Memory B cell (primary cell): ENCODE measurements at regions not wholly inside any gene's neighbourhood (a gene's known extent, or its start where the extent isn't known, plus 50 kb on each side); places are given as distances from the start of the nearest gene placed in this dataset.
"Not testable (repeated sequence)": the region's sequence is repeated elsewhere in the genome, so short reads cannot be mapped to it uniquely, and the experiment has no call there.

Experiments used
- ATAC-seq: fragments of 150-1000 bp; cut with Tn5 transposase; 2 replicates; pipeline ENCODE4 v1.10.0; 2021; ENCODE audit warnings: low read depth, mild to moderate bottlenecking, moderate library complexity
- DNase-seq, 2 donors: peaks; one replicate each; pipeline ENCODE4 v3.0.0; 2022; ENCODE audit warnings: low spot score in 2 of 2
- H3K27ac Mint-ChIP-seq: one replicate; pipeline ENCODE4 v1.8.0; 2022; ENCODE audit warnings: mild to moderate bottlenecking, moderate library complexity, mixed read lengths
- H3K27me3 Mint-ChIP-seq: one replicate; pipeline ENCODE4 v1.8.0; 2022; ENCODE audit warnings: mixed read lengths
- H3K36me3 Mint-ChIP-seq: one replicate; pipeline ENCODE4 v1.8.0; 2022; ENCODE audit warnings: mild to moderate bottlenecking, mixed read lengths
- H3K4me1 Mint-ChIP-seq: one replicate; pipeline ENCODE4 v1.8.0; 2022; ENCODE audit warnings: mixed read lengths
- H3K4me3 Mint-ChIP-seq: one replicate; pipeline ENCODE4 v1.8.0; 2022; ENCODE audit warnings: mild to moderate bottlenecking, moderate library complexity, mixed read lengths
- H3K9me3 Mint-ChIP-seq: one replicate; pipeline ENCODE4 v1.8.0; 2022; ENCODE audit warnings: mixed read lengths

- ATAC-seq, result no peak
These were observed 427.1 kb downstream of the PRELID2 start for GRCh38 chr5:145408048-145408341.

GRCh38 chr5:145407300-145408047 is 427.7 kb downstream of the PRELID2 start:
- H3K27me3 Mint-ChIP-seq, result no peaks in the 10 kb centered on the region
- no peaks in the 10 kb centered on the region for H3K4me1 Mint-ChIP-seq
- no peak overlapping the region for H3K4me3 Mint-ChIP-seq
- no peak overlapping the region for H3K27ac Mint-ChIP-seq
- DNase-seq, result no peak
- ATAC-seq, result no peak
- no peaks in the 10 kb centered on the region for H3K36me3 Mint-ChIP-seq
- H3K9me3 Mint-ChIP-seq, result peaks cover 15% of the 10 kb centered on the region

More at GRCh38 chr5:145408048-145408341, 427.1 kb downstream of the PRELID2 start:
- no peaks in the 10 kb centered on the region for H3K36me3 Mint-ChIP-seq
- no peak for DNase-seq
- no peak overlapping the region for H3K27ac Mint-ChIP-seq
- peaks cover 17% of the 10 kb centered on the region for H3K9me3 Mint-ChIP-seq
- no peaks in the 10 kb centered on the region for H3K4me1 Mint-ChIP-seq
- no peaks in the 10 kb centered on the region for H3K27me3 Mint-ChIP-seq
- no peak overlapping the region for H3K4me3 Mint-ChIP-seq

- no peak for DNase-seq
- H3K9me3 Mint-ChIP-seq, result peaks cover 10% of the 10 kb centered on the region
- no peaks in the 10 kb centered on the region for H3K4me1 Mint-ChIP-seq
- H3K27ac Mint-ChIP-seq, result no peak overlapping the region
- H3K27me3 Mint-ChIP-seq, result no peaks in the 10 kb centered on the region
- no peak overlapping the region for H3K4me3 Mint-ChIP-seq
- ATAC-seq, result no peak
- no peaks in the 10 kb centered on the region for H3K36me3 Mint-ChIP-seq
These were observed 431.1 kb downstream of the PRELID2 start for GRCh38 chr5:145403992-145404391.

- Mint-ChIP-seq H3K4me3 (no peak overlapping the region), H3K27ac (no peak overlapping the region), H3K36me3 (no peaks in the 10 kb centered on the region), H3K9me3 (peaks cover 10% of the 10 kb centered on the region), H3K4me1 (no peaks in the 10 kb centered on the region), H3K27me3 (no peaks in the 10 kb centered on the region)
- DNase-seq (no peak), ATAC-seq (no peak)
These were observed 438.3 kb downstream of the PRELID2 start for GRCh38 chr5:145396888-145397287.

GRCh38 chr5:145395151-145395550 is 440.0 kb downstream of the PRELID2 start:
- not testable (repeated sequence) for H3K4me1 Mint-ChIP-seq, H3K27ac Mint-ChIP-seq, ATAC-seq, DNase-seq, H3K9me3 Mint-ChIP-seq, H3K4me3 Mint-ChIP-seq, H3K36me3 Mint-ChIP-seq, H3K27me3 Mint-ChIP-seq

GRCh38 chr5:145393426-145393825 is 441.7 kb downstream of the PRELID2 start:
- Mint-ChIP-seq H3K27ac (no peak overlapping the region), H3K27me3 (no peaks in the 10 kb centered on the region), H3K36me3 (no peaks in the 10 kb centered on the region), H3K4me1 (no peaks in the 10 kb centered on the region), H3K9me3 (peaks cover 9% of the 10 kb centered on the region), H3K4me3 (no peak overlapping the region)
- no peak for DNase-seq
- no peak for ATAC-seq

GRCh38 chr5:145389047-145389446 is 446.1 kb downstream of the PRELID2 start:
- Mint-ChIP-seq H3K4me3 (no peak overlapping the region), H3K27ac (no peak overlapping the region), H3K27me3 (no peaks in the 10 kb centered on the region), H3K4me1 (no peaks in the 10 kb centered on the region), H3K36me3 (no peaks in the 10 kb centered on the region), H3K9me3 (peaks cover 4% of the 10 kb centered on the region)
- ATAC-seq, result no peak
- DNase-seq, result no peak

GRCh38 chr5:145385276-145385675 is 449.9 kb downstream of the PRELID2 start:
- Mint-ChIP-seq H3K4me1 (no peaks in the 10 kb centered on the region), H3K4me3 (no peak overlapping the region), H3K27ac (no peak overlapping the region), H3K9me3 (peaks cover 2% of the 10 kb centered on the region), H3K27me3 (no peaks in the 10 kb centered on the region), H3K36me3 (no peaks in the 10 kb centered on the region)
- no peak for ATAC-seq
- DNase-seq, result no peak

- H3K27ac Mint-ChIP-seq, result no peak overlapping the region
- peaks cover 14% of the 10 kb centered on the region for H3K9me3 Mint-ChIP-seq
- ATAC-seq, result no peak
- no peaks in the 10 kb centered on the region for H3K4me1 Mint-ChIP-seq
- no peak for DNase-seq
- no peak overlapping the region for H3K4me3 Mint-ChIP-seq
- H3K36me3 Mint-ChIP-seq, result no peaks in the 10 kb centered on the region
- H3K27me3 Mint-ChIP-seq, result no peaks in the 10 kb centered on the region
These were observed 456.9 kb downstream of the PRELID2 start for GRCh38 chr5:145378226-145378625.

- Mint-ChIP-seq H3K27ac (no peak overlapping the region), H3K9me3 (peaks cover 19% of the 10 kb centered on the region), H3K27me3 (no peaks in the 10 kb centered on the region), H3K4me1 (no peaks in the 10 kb centered on the region), H3K36me3 (no peaks in the 10 kb centered on the region), H3K4me3 (no peak overlapping the region)
- DNase-seq, result no peak
- ATAC-seq, result no peak
These were observed 459.6 kb downstream of the PRELID2 start for GRCh38 chr5:145375521-145375920.

GRCh38 chr5:145365464-145365863 is 469.7 kb downstream of the PRELID2 start:
- Mint-ChIP-seq H3K9me3 (peaks cover 3% of the 10 kb centered on the region), H3K27me3 (no peaks in the 10 kb centered on the region), H3K4me1 (no peaks in the 10 kb centered on the region), H3K27ac (no peak overlapping the region), H3K36me3 (no peaks in the 10 kb centered on the region), H3K4me3 (no peak overlapping the region)
- DNase-seq, result no peak
- no peak for ATAC-seq

- DNase-seq (no peak), ATAC-seq (no peak)
- H3K27me3 Mint-ChIP-seq, result no peaks in the 10 kb centered on the region
- peaks cover 3% of the 10 kb centered on the region for H3K9me3 Mint-ChIP-seq
- H3K4me1 Mint-ChIP-seq, result no peaks in the 10 kb centered on the region
- no peak overlapping the region for H3K27ac Mint-ChIP-seq
- H3K4me3 Mint-ChIP-seq, result no peak overlapping the region
- H3K36me3 Mint-ChIP-seq, result no peaks in the 10 kb centered on the region
These were observed 472.9 kb downstream of the PRELID2 start for GRCh38 chr5:145362266-145362665.

- H3K4me1 Mint-ChIP-seq, result no peaks in the 10 kb centered on the region
- no peak for DNase-seq
- H3K36me3 Mint-ChIP-seq, result no peaks in the 10 kb centered on the region
- no peaks in the 10 kb centered on the region for H3K27me3 Mint-ChIP-seq
- H3K27ac Mint-ChIP-seq, result no peak overlapping the region
- ATAC-seq, result no peak
- H3K4me3 Mint-ChIP-seq, result no peak overlapping the region
- H3K9me3 Mint-ChIP-seq, result peaks cover 2% of the 10 kb centered on the region
These were observed 474.2 kb downstream of the PRELID2 start for GRCh38 chr5:145360936-145361335.

GRCh38 chr5:145350513-145350912 is 484.6 kb downstream of the PRELID2 start:
- H3K4me3 Mint-ChIP-seq, result no peak overlapping the region
- H3K4me1 Mint-ChIP-seq, result no peaks in the 10 kb centered on the region
- no peaks in the 10 kb centered on the region for H3K9me3 Mint-ChIP-seq
- no peaks in the 10 kb centered on the region for H3K36me3 Mint-ChIP-seq
- ATAC-seq, result no peak
- no peak for DNase-seq
- H3K27me3 Mint-ChIP-seq, result no peaks in the 10 kb centered on the region
- no peak overlapping the region for H3K27ac Mint-ChIP-seq

GRCh38 chr5:145347026-145347616 is 488.0 kb downstream of the PRELID2 start:
- Mint-ChIP-seq H3K27ac (no peak overlapping the region), H3K36me3 (no peaks in the 10 kb centered on the region)

More at GRCh38 chr5:145347026-145347616, 488.0 kb downstream of the PRELID2 start:
- ATAC-seq (no peak), DNase-seq (no peak)
- no peaks in the 10 kb centered on the region for H3K27me3 Mint-ChIP-seq
- H3K9me3 Mint-ChIP-seq, result peaks cover 2% of the 10 kb centered on the region
- no peaks in the 10 kb centered on the region for H3K4me1 Mint-ChIP-seq
- no peak overlapping the region for H3K4me3 Mint-ChIP-seq
